SHP77 (cell line): ENCODE measurements at regions not wholly inside any gene's neighbourhood (a gene's known extent, or its start where the extent isn't known, plus 50 kb on each side); places are given as distances from the start of the nearest gene placed in this dataset.
A peak's percentile ranks its signal among the peaks of the same experiment; 100 is the strongest.

Experiments used
- DNase-seq, 2 experiments: peaks; one replicate each; lab custom pipeline; 2025; lab: John Stamatoyannopoulos, UW

- no peak for DNase-seq
Observed at GRCh38 chr1:101317590-101317989, 80.8 kb downstream of the S1PR1 start.

- no peak for DNase-seq
Observed at GRCh38 chr1:101323535-101323934, 86.7 kb downstream of the S1PR1 start.

GRCh38 chr1:101325144-101325543, 88.3 kb downstream of the S1PR1 start:
- no peak for DNase-seq

GRCh38 chr1:101330427-101331130, 93.8 kb downstream of the S1PR1 start:
- DNase-seq = no peak

- no peak for DNase-seq
Observed at GRCh38 chr1:101331794-101332193, 95.0 kb downstream of the S1PR1 start.

- DNase-seq = no peak
Observed at GRCh38 chr1:101332633-101333032, 95.8 kb downstream of the S1PR1 start.

- DNase-seq = no peak
Observed at GRCh38 chr1:101333186-101333585, 96.4 kb downstream of the S1PR1 start.

- DNase-seq = no peak
Observed at GRCh38 chr1:101337968-101338367, 101.1 kb downstream of the S1PR1 start.

GRCh38 chr1:101338714-101339430, 102.1 kb downstream of the S1PR1 start:
- no peak for DNase-seq

GRCh38 chr1:101344745-101345144, 107.9 kb downstream of the S1PR1 start:
- no peak for DNase-seq

- DNase-seq = no peak
Observed at GRCh38 chr1:101346419-101346818, 109.6 kb downstream of the S1PR1 start.

- DNase-seq = no peak
Observed at GRCh38 chr1:101356013-101356412, 119.2 kb downstream of the S1PR1 start.

GRCh38 chr1:101356604-101357443, 120.0 kb downstream of the S1PR1 start:
- no peak for DNase-seq

- peak; percentile 39 to 70 for DNase-seq
Observed at GRCh38 chr1:101357444-101357986, 120.7 kb downstream of the S1PR1 start.

GRCh38 chr1:101360506-101360905, 123.7 kb downstream of the S1PR1 start:
- DNase-seq = no peak

- no peak for DNase-seq
Observed at GRCh38 chr1:101363891-101364318, 127.1 kb downstream of the S1PR1 start.

- no peak for DNase-seq
Observed at GRCh38 chr1:101364370-101365120, 127.7 kb downstream of the S1PR1 start.

GRCh38 chr1:101365186-101365585, 128.4 kb downstream of the S1PR1 start:
- DNase-seq = no peak

GRCh38 chr1:101365878-101366277, 129.1 kb downstream of the S1PR1 start:
- no peak for DNase-seq

- no peak for DNase-seq
Observed at GRCh38 chr1:101366513-101367215, 129.8 kb downstream of the S1PR1 start.

GRCh38 chr1:101367630-101368029, 130.8 kb downstream of the S1PR1 start:
- no peak for DNase-seq
